ENCODE measurements at regions not wholly inside any gene's neighbourhood (a gene's known extent, or its start where the extent isn't known, plus 50 kb on each side); places are given as distances from the start of the nearest gene placed in this dataset.

- DNase-seq (ENCODE audit: low read depth): peak; percentile 94
Observed at GRCh38 chr7:50962962-50963374, 180.3 kb upstream of the GRB10 start.

GRCh38 chr7:50962281-50962883, 179.7 kb upstream of the GRB10 start:
- DNase-seq (ENCODE audit: low read depth): peak; percentile 6

GRCh38 chr7:50960621-50961310, 178.1 kb upstream of the GRB10 start:
- DNase-seq (ENCODE audit: low read depth): no peak

DNA sequence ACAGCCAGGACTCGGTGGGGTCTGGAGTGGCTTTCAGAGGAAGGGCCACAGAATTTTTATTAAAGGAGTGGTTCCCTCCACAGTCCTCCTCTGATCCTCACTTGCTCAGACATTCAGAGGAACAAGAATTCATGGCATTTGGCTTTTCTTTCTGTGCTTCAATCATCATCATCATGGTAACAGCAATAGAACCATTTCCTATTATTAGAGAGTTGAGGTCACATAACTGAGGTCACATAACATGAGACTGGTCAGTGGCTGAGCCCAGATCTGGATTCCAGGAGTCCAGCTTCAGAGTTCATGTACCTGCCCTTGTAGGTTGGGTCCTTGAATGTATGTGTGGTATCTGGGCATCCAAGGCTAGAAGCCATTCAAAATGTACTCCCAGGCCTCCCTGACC, 177.3 kb upstream of the GRB10 start:
- no peak for DNase-seq (ENCODE audit: low read depth)

DNA sequence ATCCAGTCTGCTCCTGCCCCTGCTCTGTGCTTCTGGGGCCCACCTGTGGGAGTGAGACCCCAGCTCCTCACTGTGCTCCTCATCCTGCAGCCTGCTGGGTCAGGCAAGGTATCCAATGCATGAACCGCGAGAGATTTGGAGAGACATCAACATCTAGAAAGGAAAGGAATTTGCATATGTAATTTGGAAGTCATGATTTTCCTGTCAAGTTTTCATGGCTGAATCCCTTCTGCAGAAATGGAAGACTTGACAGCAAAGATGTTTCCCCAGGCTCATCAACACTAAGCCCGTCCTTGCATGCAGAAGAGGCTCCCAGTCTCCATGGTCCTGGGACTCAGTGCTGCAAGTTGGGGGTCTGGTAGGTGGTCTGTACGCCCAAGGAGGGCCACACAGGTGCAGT, 176.9 kb upstream of the GRB10 start:
- DNase-seq (ENCODE audit: low read depth): no peak

DNA sequence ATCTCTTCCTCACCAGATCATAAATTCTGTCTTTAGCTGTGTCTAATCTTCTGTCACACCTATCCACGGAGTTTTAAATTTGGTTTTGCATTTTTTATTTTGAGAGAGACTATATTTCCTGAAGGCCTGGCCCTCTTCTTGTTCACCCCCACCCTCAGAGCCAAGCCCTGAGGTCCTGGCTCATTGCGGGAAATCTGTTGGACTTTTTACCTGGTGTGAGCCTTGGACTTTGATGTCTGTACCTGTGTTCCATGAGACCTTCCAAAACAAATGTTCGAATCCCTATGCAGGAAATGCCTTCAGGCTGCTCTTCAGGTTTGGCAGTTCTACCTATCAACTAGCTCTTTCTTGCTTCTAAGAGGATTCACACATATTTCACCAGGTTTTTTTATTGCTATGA, 175.2 kb upstream of the GRB10 start:
- no peak for DNase-seq (ENCODE audit: low read depth)

DNA sequence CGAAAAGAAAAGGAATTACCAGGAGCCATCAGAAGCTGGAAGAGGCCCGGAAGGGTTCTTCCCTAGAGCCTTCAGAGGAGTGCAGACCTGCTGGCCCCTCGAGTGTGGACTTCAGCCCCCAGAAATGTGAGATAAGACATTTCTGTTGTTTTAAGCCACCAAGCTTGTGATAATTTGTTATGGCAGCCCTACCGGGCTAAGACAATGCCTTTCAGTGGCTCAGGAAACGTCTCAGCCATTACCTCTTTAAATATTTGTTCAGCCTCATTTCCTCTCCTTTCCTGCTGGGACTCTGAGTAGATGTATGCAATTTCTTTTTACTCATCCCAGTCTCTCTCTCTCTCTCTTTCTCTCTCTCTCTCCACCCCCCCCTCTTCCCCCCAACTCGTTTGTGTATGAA, 174.7 kb upstream of the GRB10 start:
- no peak for DNase-seq (ENCODE audit: low read depth)

- DNase-seq (ENCODE audit: low read depth): no peak
Observed at GRCh38 chr7:50956522-50957155, 173.9 kb upstream of the GRB10 start.

DNA sequence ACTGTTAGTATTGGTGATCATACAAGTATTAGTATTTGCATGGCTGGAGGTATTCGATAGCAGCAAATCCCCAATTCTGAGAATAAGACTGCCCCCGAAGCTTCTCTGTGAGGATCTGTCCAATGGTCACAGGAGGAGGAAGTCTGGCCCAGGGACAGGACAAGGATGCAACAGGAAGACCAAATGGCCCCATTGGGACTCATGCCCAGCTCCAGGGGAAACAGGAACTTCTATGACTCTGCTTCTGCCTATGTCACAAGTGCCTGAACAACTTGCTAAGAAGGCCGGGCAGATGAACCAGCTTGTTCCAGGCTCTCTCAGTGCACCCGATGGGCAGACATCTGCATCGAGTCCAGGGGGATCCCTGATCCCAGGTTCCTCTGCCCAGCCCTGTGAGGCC, 172.0 kb upstream of the GRB10 start:
- no peak for DNase-seq (ENCODE audit: low read depth)

- no peak for DNase-seq (ENCODE audit: low read depth)
Observed at GRCh38 chr7:50954245-50954644, 171.5 kb upstream of the GRB10 start.

- DNase-seq (ENCODE audit: low read depth): peak; percentile 67
Observed at GRCh38 chr7:50953820-50954219, 171.1 kb upstream of the GRB10 start.

- no peak for DNase-seq (ENCODE audit: low read depth)
Observed at GRCh38 chr7:50953303-50953702, 170.6 kb upstream of the GRB10 start.

DNA sequence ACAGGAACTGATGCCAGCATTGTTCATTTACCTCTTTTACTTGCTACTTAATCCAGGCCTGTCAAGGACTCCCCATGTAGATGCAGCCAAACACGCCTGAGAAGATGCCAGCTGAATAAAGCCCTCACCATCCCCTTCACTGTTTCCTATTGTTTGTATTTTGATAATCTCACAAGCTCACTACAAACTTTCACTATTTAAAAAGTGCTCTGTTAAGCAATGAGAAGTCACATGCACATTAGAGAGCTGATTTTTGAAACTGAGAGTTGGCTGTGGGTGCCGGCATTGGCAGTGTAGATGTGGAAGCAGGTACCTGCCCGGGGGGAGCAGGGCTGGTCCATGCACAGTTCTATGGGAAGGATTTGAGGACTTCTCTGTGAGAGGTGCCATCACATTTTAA, 169.8 kb upstream of the GRB10 start:
- DNase-seq (ENCODE audit: low read depth): no peak

- DNase-seq (ENCODE audit: low read depth): no peak
Observed at GRCh38 chr7:50952120-50952519, 169.4 kb upstream of the GRB10 start.

GRCh38 chr7:50943482-50943881, 160.8 kb upstream of the GRB10 start:
- DNase-seq (ENCODE audit: low read depth): no peak

- no peak for DNase-seq (ENCODE audit: low read depth)
Observed at GRCh38 chr7:50941525-50941924, 158.8 kb upstream of the GRB10 start.

DNA sequence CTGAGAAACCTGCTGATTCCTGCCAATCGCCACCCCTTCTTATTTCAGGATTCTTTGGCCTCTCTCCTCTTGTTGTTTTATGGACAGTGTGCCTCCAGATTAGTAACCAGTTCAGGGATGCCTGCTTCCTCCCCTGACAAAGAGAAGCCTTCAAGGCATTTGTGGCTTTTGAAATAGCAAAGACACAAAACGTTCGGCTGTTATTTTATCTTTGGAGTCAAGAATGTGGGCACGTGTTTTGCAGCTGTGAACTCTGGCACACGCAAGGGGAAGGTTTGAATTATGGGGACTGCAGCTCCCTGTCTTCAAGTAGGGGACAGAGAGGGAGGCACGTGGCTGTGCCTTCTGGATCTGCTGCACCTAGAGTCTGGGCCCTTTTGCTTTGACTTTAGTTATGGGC, 157.9 kb upstream of the GRB10 start:
- DNase-seq (ENCODE audit: low read depth): no peak

DNA sequence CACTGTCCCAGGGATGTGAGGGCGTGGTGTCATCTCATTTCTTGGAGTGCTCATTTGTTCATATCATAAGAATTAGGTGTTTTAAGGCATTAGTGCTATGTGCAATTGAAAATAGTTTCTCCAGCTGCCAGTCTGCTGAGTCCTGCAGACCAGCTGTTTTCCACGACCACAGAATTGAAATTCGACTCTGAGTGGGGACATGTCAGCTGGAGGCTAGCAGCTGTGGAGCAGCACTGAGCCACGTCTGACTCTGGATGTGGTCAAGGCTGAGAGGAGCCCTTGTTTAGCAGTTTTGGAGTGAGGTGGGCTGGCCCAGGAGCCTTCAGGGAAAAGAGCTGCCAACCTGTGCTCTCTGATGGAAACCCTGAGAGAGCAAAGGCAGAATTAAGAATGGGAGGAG, 156.3 kb upstream of the GRB10 start:
- peak; percentile 11 for DNase-seq (ENCODE audit: low read depth)

DNA sequence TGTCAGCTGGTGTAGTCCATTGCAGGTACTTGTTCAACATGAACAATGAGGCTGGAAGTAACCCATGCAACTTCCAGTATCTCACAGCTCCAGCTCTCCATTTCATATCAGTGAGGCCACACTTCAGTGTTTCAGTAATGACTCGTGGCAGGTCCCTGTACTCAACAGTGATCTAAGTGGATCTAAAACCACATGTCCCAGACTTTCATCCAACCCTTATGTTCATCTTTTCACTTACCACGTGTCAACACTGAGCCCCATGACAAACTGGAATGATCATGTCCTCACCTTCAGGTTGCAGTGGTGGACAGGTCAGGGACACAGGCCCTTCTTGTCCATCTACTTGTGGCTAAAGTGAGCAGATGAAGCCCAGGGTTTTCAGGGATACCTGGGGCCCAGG, 155.0 kb upstream of the GRB10 start:
- DNase-seq (ENCODE audit: low read depth): no peak

DNA sequence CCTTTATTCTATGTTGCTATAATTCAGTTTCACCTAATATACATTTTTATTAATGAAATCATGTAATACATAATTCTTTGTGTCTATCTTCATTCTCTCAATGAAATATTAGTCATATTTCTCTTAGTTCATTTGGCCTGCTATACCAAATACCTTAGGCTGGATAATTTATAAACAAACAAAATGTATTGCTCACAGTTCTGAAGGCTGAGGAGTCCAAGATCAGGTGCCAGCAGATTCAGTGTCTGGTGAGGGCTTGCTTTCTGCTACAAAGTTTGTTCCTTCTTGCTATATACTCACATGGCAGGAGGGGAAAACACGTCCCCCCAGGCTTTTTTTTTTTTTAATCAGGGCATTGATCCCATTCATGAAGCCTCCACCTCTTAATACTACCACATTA, 143.4 kb upstream of the GRB10 start:
- DNase-seq (ENCODE audit: low read depth): no peak

DNA sequence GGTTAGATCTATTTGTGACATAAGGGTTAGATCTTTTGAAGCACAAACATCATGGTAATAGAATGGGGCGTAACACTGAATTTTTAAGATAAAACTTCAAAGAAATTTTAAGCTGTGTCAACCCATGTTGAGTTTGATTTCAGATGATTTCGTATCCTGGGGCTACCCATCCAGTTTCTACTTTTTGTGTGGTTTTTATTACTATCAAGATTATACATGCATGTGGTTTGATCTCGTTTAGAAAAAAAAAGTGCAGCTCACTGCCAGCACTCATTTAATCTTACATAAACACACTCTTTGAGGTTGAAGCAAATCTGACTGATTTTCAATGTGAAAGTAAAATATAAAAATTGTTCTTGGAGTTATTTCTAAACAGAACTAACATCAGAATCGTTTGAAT, 140.8 kb upstream of the GRB10 start:
- no peak for DNase-seq (ENCODE audit: low read depth)

GRCh38 chr7:50921114-50921813, 138.6 kb upstream of the GRB10 start:
- DNase-seq (ENCODE audit: low read depth): no peak
